ENCODE measurements at regions not wholly inside any gene's neighbourhood (a gene's known extent, or its start where the extent isn't known, plus 50 kb on each side); places are given as distances from the start of the nearest gene placed in this dataset.

- H3K9me3 ChIP-seq (ENCODE audit: low read length), result no peaks in the 10 kb centered on the region
- H3K4me3 ChIP-seq (ENCODE audit: low read depth, low read length, poor library complexity, severe bottlenecking), result no peak overlapping the region
- ChIA-PET POLR2A (interaction anchor here (0.6 to 1.8 kb wide), 2 partner anchors 21 to 59 kb away, joined by 4 to 6 read pairs; no protein-coding TSS in a partner anchor), CTCF (ENCODE audit: unreplicated experiment) (no interaction called here)
- intact Hi-C loops (cut with micrococcal nuclease; ENCODE audit: unreplicated experiment), result no loop called here
- H3K79me2 ChIP-seq (ENCODE audit: insufficient read depth, low read depth, low read length), result no peaks in the 10 kb centered on the region
- no TSS peak for BruUV-seq (replicated peaks)
- TF ChIP-seq, protein P1, sequence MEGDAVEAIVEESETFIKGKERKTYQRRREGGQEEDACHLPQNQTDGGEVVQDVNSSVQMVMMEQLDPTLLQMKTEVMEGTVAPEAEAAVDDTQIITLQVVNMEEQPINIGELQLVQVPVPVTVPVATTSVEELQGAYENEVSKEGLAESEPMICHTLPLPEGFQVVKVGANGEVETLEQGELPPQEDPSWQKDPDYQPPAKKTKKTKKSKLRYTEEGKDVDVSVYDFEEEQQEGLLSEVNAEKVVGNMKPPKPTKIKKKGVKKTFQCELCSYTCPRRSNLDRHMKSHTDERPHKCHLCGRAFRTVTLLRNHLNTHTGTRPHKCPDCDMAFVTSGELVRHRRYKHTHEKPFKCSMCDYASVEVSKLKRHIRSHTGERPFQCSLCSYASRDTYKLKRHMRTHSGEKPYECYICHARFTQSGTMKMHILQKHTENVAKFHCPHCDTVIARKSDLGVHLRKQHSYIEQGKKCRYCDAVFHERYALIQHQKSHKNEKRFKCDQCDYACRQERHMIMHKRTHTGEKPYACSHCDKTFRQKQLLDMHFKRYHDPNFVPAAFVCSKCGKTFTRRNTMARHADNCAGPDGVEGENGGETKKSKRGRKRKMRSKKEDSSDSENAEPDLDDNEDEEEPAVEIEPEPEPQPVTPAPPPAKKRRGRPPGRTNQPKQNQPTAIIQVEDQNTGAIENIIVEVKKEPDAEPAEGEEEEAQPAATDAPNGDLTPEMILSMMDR (conservative IDR thresholded peaks at IDR 0.05; ENCODE audit: low read length), result no peak
- TF ChIP-seq EZH2phosphoT487 (IDR thresholded peaks at IDR 0.05; ENCODE audit: borderline replicate concordance, low read depth, low read length), result no peak
- H4K20me1 ChIP-seq (ENCODE audit: insufficient read depth, low read length), result no peaks in the 10 kb centered on the region
- no peaks in the 10 kb centered on the region for H3K4me1 ChIP-seq (ENCODE audit: insufficient read depth, low read length, poor library complexity, severe bottlenecking)
- no peak overlapping the region for H3K27ac ChIP-seq (ENCODE audit: low read depth, low read length, poor library complexity, severe bottlenecking)
- H2AFZ ChIP-seq (ENCODE audit: low read length), result no peak overlapping the region
- DNase-seq (ENCODE audit: low spot score), result no peak
- H3K4me2 ChIP-seq (ENCODE audit: low read length), result no peak overlapping the region
- H3K36me3 ChIP-seq (ENCODE audit: insufficient read depth, low read length), result no peaks in the 10 kb centered on the region
- H3K9me2 ChIP-seq (ENCODE audit: insufficient read depth, low read length), result no peaks in the 10 kb centered on the region
Observed at GRCh38 chr1:194959795-194960194, 1648.4 kb downstream of the KCNT2 start.

GRCh38 chr1:194952171-194952570 lies 1656.1 kb downstream of the KCNT2 start:
- Histone ChIP-seq H3K36me3 (ENCODE audit: insufficient read depth, low read length) (no peaks in the 10 kb centered on the region), H3K79me2 (ENCODE audit: insufficient read depth, low read depth, low read length) (no peaks in the 10 kb centered on the region), H4K20me1 (ENCODE audit: insufficient read depth, low read length) (no peaks in the 10 kb centered on the region), H3K4me3 (ENCODE audit: low read depth, low read length, poor library complexity, severe bottlenecking) (no peak overlapping the region), H2AFZ (ENCODE audit: low read length) (no peak overlapping the region), H3K27ac (ENCODE audit: low read depth, low read length, poor library complexity, severe bottlenecking) (no peak overlapping the region), H3K4me2 (ENCODE audit: low read length) (no peak overlapping the region), H3K9me2 (ENCODE audit: insufficient read depth, low read length) (no peaks in the 10 kb centered on the region), H3K4me1 (ENCODE audit: insufficient read depth, low read length, poor library complexity, severe bottlenecking) (no peaks in the 10 kb centered on the region), H3K9me3 (ENCODE audit: low read length) (no peaks in the 10 kb centered on the region)
- no peak for TF ChIP-seq EZH2phosphoT487 (IDR thresholded peaks at IDR 0.05; ENCODE audit: borderline replicate concordance, low read depth, low read length)
- TF ChIP-seq, protein P1 (conservative IDR thresholded peaks at IDR 0.05; ENCODE audit: low read length), result no peak
- no TSS peak for BruUV-seq (replicated peaks)
- intact Hi-C loops (cut with micrococcal nuclease; ENCODE audit: unreplicated experiment), result no loop called here
- ChIA-PET CTCF (ENCODE audit: unreplicated experiment) (no interaction called here), POLR2A (no interaction called here)
- no peak for DNase-seq (ENCODE audit: low spot score)

DNA sequence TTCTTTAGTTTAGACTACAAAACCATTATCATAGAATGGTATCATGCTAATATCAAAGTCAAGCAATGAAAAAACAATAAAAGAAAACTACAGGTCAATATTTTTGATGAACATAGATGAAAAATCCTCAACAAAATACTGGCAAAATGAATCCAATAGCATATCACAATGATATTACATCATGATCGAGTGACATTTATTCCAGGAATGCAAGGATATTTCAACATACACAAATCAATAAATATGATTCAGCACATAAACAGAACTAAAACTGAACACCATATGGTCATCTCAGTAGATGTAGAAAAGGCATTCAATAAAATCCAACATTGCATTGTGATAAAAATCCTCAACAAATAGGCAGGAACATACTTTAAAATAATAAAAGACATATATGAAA lies 1657.7 kb downstream of the KCNT2 start:
- Histone ChIP-seq H3K4me3 (ENCODE audit: low read depth, low read length, poor library complexity, severe bottlenecking) (no peak overlapping the region), H3K4me2 (ENCODE audit: low read length) (no peak overlapping the region), H3K36me3 (ENCODE audit: insufficient read depth, low read length) (no peaks in the 10 kb centered on the region), H4K20me1 (ENCODE audit: insufficient read depth, low read length) (no peaks in the 10 kb centered on the region), H3K27ac (ENCODE audit: low read depth, low read length, poor library complexity, severe bottlenecking) (no peak overlapping the region), H3K9me3 (ENCODE audit: low read length) (no peaks in the 10 kb centered on the region), H3K4me1 (ENCODE audit: insufficient read depth, low read length, poor library complexity, severe bottlenecking) (no peaks in the 10 kb centered on the region), H3K9me2 (ENCODE audit: insufficient read depth, low read length) (no peaks in the 10 kb centered on the region), H3K79me2 (ENCODE audit: insufficient read depth, low read depth, low read length) (no peaks in the 10 kb centered on the region), H2AFZ (ENCODE audit: low read length) (no peak overlapping the region)
- POLR2A ChIA-PET, result no interaction called here
- CTCF ChIA-PET (ENCODE audit: unreplicated experiment), result no interaction called here
- no TSS peak for BruUV-seq (replicated peaks)
- no peak for DNase-seq (ENCODE audit: low spot score)
- TF ChIP-seq, protein P1 (conservative IDR thresholded peaks at IDR 0.05; ENCODE audit: low read length), result no peak
- intact Hi-C loops (cut with micrococcal nuclease; ENCODE audit: unreplicated experiment), result no loop called here
